ENCODE measurements at regions not wholly inside any gene's neighbourhood (a gene's known extent, or its start where the extent isn't known, plus 50 kb on each side); places are given as distances from the start of the nearest gene placed in this dataset.

GRCh38 chr6:105678516-105678915, 275.6 kb upstream of the PREP start:
- TF ChIP-seq CTCF (IDR thresholded peaks at IDR 0.05; ENCODE audit: low read depth, low read length) (no peak), MAX (IDR thresholded peaks at IDR 0.05; ENCODE audit: low read depth, low read length) (no peak), POLR2A (IDR thresholded peaks at IDR 0.05; ENCODE audit: extremely low read depth, insufficient read length) (no peak)
